H1 (cell line): ENCODE measurements at regions not wholly inside any gene's neighbourhood (a gene's known extent, or its start where the extent isn't known, plus 50 kb on each side); places are given as distances from the start of the nearest gene placed in this dataset.

ENCODE experiments used
- CTCF ChIA-PET: fragments of 300-600 bp; sonication (Branson Sonifier 250); formaldehyde crosslinking; loops from one replicate; lab custom pipeline; 2021; ENCODE audit not compliant: partially characterized antibody; lab: Charles Lee
- POLR2A ChIA-PET: fragments of 300-600 bp; sonication (Branson Sonifier 250); formaldehyde crosslinking; loops from one replicate; lab custom pipeline; 2021; ENCODE audit warnings: inconsistent platforms; ENCODE audit not compliant: partially characterized antibody; lab: Charles Lee
- DNase-seq, 2 experiments: peaks; one replicate each; pipeline versions ENCODE4 v3.0.0 to v3.0.0-alpha.2; 2010 to 2022; ENCODE audit warnings: low spot score in 2 of 2, low read depth in 1 of 2, mixed read lengths in 1 of 2
- FAIRE-seq: peaks from 2 replicates; lab custom pipeline; 2011; peaks lifted over from hg19 to GRCh38; lab: Jason Lieb, UNC
- H2AFZ ChIP-seq: 2 replicates; pipeline ENCODE4 v1.8.1; 2012; ENCODE audit warnings: low read length, inconsistent platforms
- H2AK5ac ChIP-seq: 2 replicates; pipeline ENCODE4 v1.6.1; 2013; ENCODE audit warnings: low read depth, low read length
- H2BK120ac ChIP-seq: replicated peaks from 2 replicates; pipeline ENCODE3; 2013; ENCODE audit warnings: low read depth, low read length, inconsistent platforms
- H2BK12ac ChIP-seq: 2 replicates; pipeline ENCODE4 v1.6.1; 2013; ENCODE audit warnings: low read depth, low read length
- H2BK15ac ChIP-seq: 2 replicates; pipeline ENCODE4 v1.6.1; 2013; ENCODE audit warnings: low read length
- H2BK20ac ChIP-seq: 2 replicates; pipeline ENCODE4 v1.6.1; 2013; ENCODE audit warnings: low read length
- H2BK5ac ChIP-seq: 2 replicates; pipeline ENCODE4 v1.6.1; 2013; ENCODE audit warnings: low read depth, low read length
- H3K14ac ChIP-seq: 2 replicates; pipeline ENCODE4 v1.6.1; 2013; ENCODE audit warnings: inconsistent platforms; ENCODE audit not compliant: insufficient read length
- H3K18ac ChIP-seq: 2 replicates; pipeline ENCODE4 v1.6.1; 2013; ENCODE audit warnings: low read length; ENCODE audit errors: extremely low read depth
- H3K23ac ChIP-seq: 2 replicates; pipeline ENCODE4 v1.6.1; 2013; ENCODE audit warnings: inconsistent platforms; ENCODE audit not compliant: insufficient read length
- H3K23me2 ChIP-seq: 2 replicates; pipeline ENCODE4 v1.6.1; 2013; ENCODE audit warnings: low read depth, low read length
- H3K27ac ChIP-seq: 2 replicates; pipeline ENCODE4 v1.6.1; 2011; ENCODE audit warnings: low read depth, low read length, inconsistent platforms
- H3K27me3 ChIP-seq, 4 experiments: replicated peaks in 1 of 4; 1 replicate in 1 of 4; 2 replicates in 3 of 4; pipeline versions ENCODE4 v1.6.1 to v1.8.1; 2011 to 2013; ENCODE audit warnings: low read length in 3 of 4, mild to moderate bottlenecking in 3 of 4, inconsistent platforms in 2 of 4, mixed read lengths in 2 of 4, moderate library complexity in 1 of 4; ENCODE audit not compliant: control insufficient read depth in 3 of 4, insufficient read depth in 3 of 4; ENCODE audit errors: extremely low read depth in 1 of 4
- H3K36me3 ChIP-seq, 4 experiments: 2 replicates each; pipeline versions ENCODE4 v1.6.1 to v1.8.1; 2011 to 2013; ENCODE audit warnings: mild to moderate bottlenecking in 4 of 4, low read length in 3 of 4, moderate library complexity in 2 of 4, control low read depth in 1 of 4, inconsistent platforms in 1 of 4; ENCODE audit not compliant: insufficient read depth in 4 of 4, control insufficient read depth in 2 of 4
- H3K4ac ChIP-seq: replicated peaks from 2 replicates; pipeline ENCODE3; 2013; ENCODE audit warnings: low read length, low read depth, mixed read lengths, inconsistent platforms; ENCODE audit not compliant: insufficient read length
- H3K4me1 ChIP-seq, 4 experiments: replicated peaks in 1 of 4; 1 replicate in 1 of 4; 2 replicates in 3 of 4; pipeline versions ENCODE4 v1.6.1 to v1.8.1; 2011 to 2013; ENCODE audit warnings: low read length in 3 of 4, inconsistent platforms in 2 of 4, mixed read lengths in 1 of 4; ENCODE audit not compliant: insufficient read depth in 4 of 4, control insufficient read depth in 3 of 4
- H3K4me2 ChIP-seq, 2 experiments: 2 replicates each; pipeline versions ENCODE4 v1.6.1 to v1.8.1; 2011 to 2013; ENCODE audit warnings: low read depth in 2 of 2, low read length in 2 of 2, control low read depth in 1 of 2, inconsistent platforms in 1 of 2, mild to moderate bottlenecking in 1 of 2; ENCODE audit not compliant: insufficient read depth in 1 of 2
- H3K4me3 ChIP-seq, 4 experiments: fragments of 200-600, 300-600 bp in 1 of 4; sonication (generic), shearing (Covaris generic), sonication (Bioruptor Twin) in 1 of 4; 2 replicates each; pipeline versions ENCODE4 v1.5.1 to v1.8.1; 2011 to 2016; ENCODE audit warnings: low read length in 4 of 4, low read depth in 3 of 4, control low read depth in 2 of 4, inconsistent platforms in 2 of 4, mild to moderate bottlenecking in 2 of 4, mixed read lengths in 1 of 4, moderate library complexity in 1 of 4; ENCODE audit not compliant: insufficient read depth in 2 of 4; ENCODE audit errors: extremely low read depth in 1 of 4
- H3K56ac ChIP-seq: replicated peaks from 2 replicates; pipeline ENCODE3; 2013; ENCODE audit warnings: low read depth, mild to moderate bottlenecking, mixed read lengths, low read length, inconsistent platforms; ENCODE audit not compliant: insufficient read length
- H3K79me1 ChIP-seq: 2 replicates; pipeline ENCODE4 v1.6.1; 2013; ENCODE audit warnings: low read depth, low read length, control low read depth
- H3K79me2 ChIP-seq, 2 experiments: 2 replicates each; pipeline versions ENCODE4 v1.6.1 to v1.8.1; 2012 to 2013; ENCODE audit warnings: low read length in 2 of 2, mild to moderate bottlenecking in 2 of 2, inconsistent platforms in 1 of 2; ENCODE audit not compliant: insufficient read depth in 2 of 2, control insufficient read depth in 1 of 2
- H3K9ac ChIP-seq, 4 experiments: replicated peaks in 1 of 4; 1 replicate in 1 of 4; 2 replicates in 3 of 4; pipeline versions ENCODE4 v1.6.1 to v1.8.1; 2011 to 2013; ENCODE audit warnings: low read depth in 3 of 4, low read length in 3 of 4, control low read depth in 2 of 4, mild to moderate bottlenecking in 2 of 4, moderate library complexity in 2 of 4, inconsistent platforms in 1 of 4; ENCODE audit errors: extremely low read depth in 1 of 4
- H3K9me3 ChIP-seq, 2 experiments: 2 replicates each; pipeline versions ENCODE4 v1.6.1 to v1.8.1; 2012 to 2013; ENCODE audit warnings: mild to moderate bottlenecking in 2 of 2, moderate library complexity in 2 of 2, control low read depth in 1 of 2, inconsistent platforms in 1 of 2, low read depth in 1 of 2, low read length in 1 of 2, mixed read lengths in 1 of 2; ENCODE audit not compliant: insufficient read depth in 2 of 2
- H4K20me1 ChIP-seq, 2 experiments: replicated peaks in 1 of 2; 2 replicates each; pipeline versions ENCODE3 to v1.8.1; 2011 to 2013; ENCODE audit warnings: inconsistent platforms in 2 of 2, low read length in 2 of 2, mild to moderate bottlenecking in 1 of 2; ENCODE audit not compliant: insufficient read depth in 2 of 2, control insufficient read depth in 1 of 2
- H4K5ac ChIP-seq: 2 replicates; pipeline ENCODE4 v1.6.1; 2013; ENCODE audit warnings: low read length, low read depth, mixed read lengths, inconsistent platforms; ENCODE audit not compliant: insufficient read length
- H4K8ac ChIP-seq: 2 replicates; pipeline ENCODE4 v1.8.0; 2013; ENCODE audit warnings: mild to moderate bottlenecking, moderate library complexity, low read length, inconsistent platforms; ENCODE audit not compliant: insufficient read depth; ENCODE audit errors: extremely low read depth
- H4K91ac ChIP-seq: replicated peaks from 2 replicates; pipeline ENCODE3; 2013; ENCODE audit warnings: low read length, mixed read lengths, inconsistent platforms; ENCODE audit not compliant: insufficient read length
- SIRT6 ChIP-seq: IDR thresholded peaks from one replicate; pipeline ENCODE4 v1.7.1; 2012; ENCODE audit warnings: low read length, inconsistent platforms
- WGBS, 2 experiments: shearing (Covaris generic) in 1 of 2; methylation state at CpG; one replicate each; pipeline versions ENCODE4 v1.1.6 to v1.1.7; 2013 to 2015; ENCODE audit warnings: low lambda C conversion rate in 2 of 2, mixed read lengths in 2 of 2, inconsistent platforms in 1 of 2, low coverage in 1 of 2, missing lambda C conversion rate in 1 of 2; ENCODE audit not compliant: insufficient replicate concordance in 2 of 2, insufficient coverage in 1 of 2, insufficient read length in 1 of 2; ENCODE audit errors: extremely low coverage in 1 of 2, missing lambda C conversion rate in 1 of 2; 5-methylcytosine and 5-hydroxymethylcytosine counted together

GRCh38 chr2:198326431-198326830, 522.0 kb downstream of the PLCL1 start (continued):
- no peak for TF ChIP-seq SIRT6

GRCh38 chr2:198325359-198325758, 521.0 kb downstream of the PLCL1 start:
- Histone ChIP-seq H3K4ac (no peak overlapping the region), H3K36me3 (no peaks in the 10 kb centered on the region), H4K8ac (no peak overlapping the region), H2BK5ac (no peak overlapping the region), H2BK12ac (no peak overlapping the region), H3K27me3 (no peaks in the 10 kb centered on the region), H4K91ac (no peak overlapping the region), H2BK15ac (no peak overlapping the region), H2BK120ac (no peak overlapping the region), H3K27ac (no peak overlapping the region), H3K14ac (no peak overlapping the region), H3K79me2 (no peaks in the 10 kb centered on the region), H3K4me3 (no peak overlapping the region), H4K5ac (no peak overlapping the region), H3K23me2 (no peaks in the 10 kb centered on the region), H3K79me1 (no peaks in the 10 kb centered on the region), H2AFZ (no peak overlapping the region), H3K23ac (no peak overlapping the region), H2AK5ac (no peak overlapping the region), H3K18ac (no peak overlapping the region), H2BK20ac (no peak overlapping the region), H3K9me3 (no peaks in the 10 kb centered on the region), H3K56ac (no peak overlapping the region), H3K9ac (no peak overlapping the region), H4K20me1 (no peaks in the 10 kb centered on the region), H3K4me2 (no peak overlapping the region), H3K4me1 (no peaks in the 10 kb centered on the region)
- ChIA-PET CTCF (interaction anchor here (0.6 to 1.8 kb wide), 3 partner anchors 7 to 419 kb away, joined by 4 read pairs; no protein-coding TSS in a partner anchor), POLR2A (no interaction called here)
- FAIRE-seq (no peak), DNase-seq (no peak)
- WGBS, 2 experiments = 84% methylated on average over 2 of the region's 2 CpGs; no CpG with 5 or more reads in 1 of the 2 experiments
